ENCODE measurements at regions not wholly inside any gene's neighbourhood (a gene's known extent, or its start where the extent isn't known, plus 50 kb on each side); places are given as distances from the start of the nearest gene placed in this dataset.

- ATAC-seq (no peak), DNase-seq (no peak)
- Mint-ChIP-seq H3K4me1 (no peaks in the 10 kb centered on the region), H3K9me3 (no peaks in the 10 kb centered on the region), H3K27ac (no peak overlapping the region), H3K27me3 (no peaks in the 10 kb centered on the region), H3K4me3 (no peak overlapping the region)
Observed at GRCh38 chr2:217469203-217469810, 533.5 kb downstream of the TNS1 start.

GRCh38 chr2:217468042-217468830 lies 534.6 kb downstream of the TNS1 start:
- ATAC-seq = no peak
- Mint-ChIP-seq H3K4me1 (no peaks in the 10 kb centered on the region), H3K9me3 (no peaks in the 10 kb centered on the region), H3K27ac (no peak overlapping the region), H3K27me3 (no peaks in the 10 kb centered on the region), H3K4me3 (no peak overlapping the region)
- DNase-seq = no peak

GRCh38 chr2:217467331-217467730 lies 535.5 kb downstream of the TNS1 start:
- DNase-seq (no peak), ATAC-seq (no peak)
- no peaks in the 10 kb centered on the region for H3K9me3 Mint-ChIP-seq
- no peaks in the 10 kb centered on the region for H3K27me3 Mint-ChIP-seq
- H3K27ac Mint-ChIP-seq = no peak overlapping the region
- H3K4me1 Mint-ChIP-seq = no peaks in the 10 kb centered on the region
- no peak overlapping the region for H3K4me3 Mint-ChIP-seq

- H3K9me3 Mint-ChIP-seq = no peaks in the 10 kb centered on the region
- H3K4me1 Mint-ChIP-seq = no peaks in the 10 kb centered on the region
- H3K27ac Mint-ChIP-seq = no peak overlapping the region
- ATAC-seq = no peak
- H3K27me3 Mint-ChIP-seq = no peaks in the 10 kb centered on the region
- no peak for DNase-seq
- H3K4me3 Mint-ChIP-seq = no peak overlapping the region
Observed at GRCh38 chr2:217466805-217467204, 536.0 kb downstream of the TNS1 start.

- no peaks in the 10 kb centered on the region for H3K4me1 Mint-ChIP-seq
- no peak overlapping the region for H3K27ac Mint-ChIP-seq
- ATAC-seq (no peak), DNase-seq (no peak)
- H3K27me3 Mint-ChIP-seq = no peaks in the 10 kb centered on the region
- H3K9me3 Mint-ChIP-seq = no peaks in the 10 kb centered on the region
- H3K4me3 Mint-ChIP-seq = no peak overlapping the region
Observed at GRCh38 chr2:217466104-217466503, 536.7 kb downstream of the TNS1 start.

- no peak for DNase-seq
- ATAC-seq = no peak
- H3K4me3 Mint-ChIP-seq = no peak overlapping the region
- H3K9me3 Mint-ChIP-seq = no peaks in the 10 kb centered on the region
- H3K27ac Mint-ChIP-seq = no peak overlapping the region
- H3K4me1 Mint-ChIP-seq = no peaks in the 10 kb centered on the region
- H3K27me3 Mint-ChIP-seq = no peaks in the 10 kb centered on the region
Observed at GRCh38 chr2:217465100-217465499, 537.7 kb downstream of the TNS1 start.

- no peak for ATAC-seq
Observed at GRCh38 chr2:217463402-217464075, 539.3 kb downstream of the TNS1 start.

GRCh38 chr2:217462121-217462520 lies 540.7 kb downstream of the TNS1 start:
- DNase-seq (no peak), ATAC-seq (no peak)
- H3K9me3 Mint-ChIP-seq = peaks cover 0 to 7% of the 10 kb centered on the region in 2 donors
- H3K4me3 Mint-ChIP-seq = no peak overlapping the region
- H3K27me3 Mint-ChIP-seq = no peaks in the 10 kb centered on the region
- no peaks in the 10 kb centered on the region for H3K4me1 Mint-ChIP-seq
- no peak overlapping the region for H3K27ac Mint-ChIP-seq

More at GRCh38 chr2:217463402-217464075, 539.3 kb downstream of the TNS1 start:
- no peaks in the 10 kb centered on the region for H3K9me3 Mint-ChIP-seq
- no peak overlapping the region for H3K27ac Mint-ChIP-seq
- no peaks in the 10 kb centered on the region for H3K4me1 Mint-ChIP-seq
- H3K4me3 Mint-ChIP-seq = no peak overlapping the region
- no peaks in the 10 kb centered on the region for H3K27me3 Mint-ChIP-seq
- DNase-seq = no peak

GRCh38 chr2:217461674-217462073 lies 541.1 kb downstream of the TNS1 start:
- DNase-seq (no peak), ATAC-seq (no peak)
- H3K4me1 Mint-ChIP-seq = no peaks in the 10 kb centered on the region
- H3K27ac Mint-ChIP-seq = no peak overlapping the region
- H3K4me3 Mint-ChIP-seq = no peak overlapping the region
- peaks cover 0 to 7% of the 10 kb centered on the region in 2 donors for H3K9me3 Mint-ChIP-seq
- no peaks in the 10 kb centered on the region for H3K27me3 Mint-ChIP-seq

- DNase-seq = no peak
- ATAC-seq = no peak
- Mint-ChIP-seq H3K9me3 (peaks cover 0 to 7% of the 10 kb centered on the region in 2 donors), H3K4me3 (no peak overlapping the region), H3K27me3 (no peaks in the 10 kb centered on the region), H3K4me1 (no peaks in the 10 kb centered on the region), H3K27ac (no peak overlapping the region)
Observed at GRCh38 chr2:217459680-217460405, 543.0 kb downstream of the TNS1 start.

GRCh38 chr2:217459016-217459415 lies 543.8 kb downstream of the TNS1 start:
- no peak for ATAC-seq
- Mint-ChIP-seq H3K4me1 (no peaks in the 10 kb centered on the region), H3K27me3 (no peaks in the 10 kb centered on the region), H3K27ac (no peak overlapping the region), H3K4me3 (no peak overlapping the region), H3K9me3 (peaks cover 0 to 9% of the 10 kb centered on the region in 2 donors)
- DNase-seq = no peak

GRCh38 chr2:217456016-217456415 lies 546.8 kb downstream of the TNS1 start:
- H3K4me1 Mint-ChIP-seq = peaks cover 12% of the 10 kb centered on the region
- no peaks in the 10 kb centered on the region for H3K27me3 Mint-ChIP-seq
- H3K27ac Mint-ChIP-seq = no peak overlapping the region
- no peak overlapping the region for H3K4me3 Mint-ChIP-seq
- peaks cover 0 to 11% of the 10 kb centered on the region in 2 donors for H3K9me3 Mint-ChIP-seq
- DNase-seq (no peak), ATAC-seq (no peak)

GRCh38 chr2:217452928-217453327 lies 549.9 kb downstream of the TNS1 start:
- ATAC-seq (no peak), DNase-seq (no peak)
- peaks cover 0 to 10% of the 10 kb centered on the region in 2 donors for H3K9me3 Mint-ChIP-seq
- H3K4me1 Mint-ChIP-seq = peaks cover 12% of the 10 kb centered on the region
- H3K27me3 Mint-ChIP-seq = no peaks in the 10 kb centered on the region
- H3K27ac Mint-ChIP-seq = no peak overlapping the region
- H3K4me3 Mint-ChIP-seq = no peak overlapping the region

- Mint-ChIP-seq H3K27me3 (no peaks in the 10 kb centered on the region), H3K9me3 (peaks cover 0 to 4% of the 10 kb centered on the region in 2 donors), H3K4me1 (peaks cover 12% of the 10 kb centered on the region), H3K4me3 (no peak overlapping the region), H3K27ac (peak overlapping the region in 1 of 2 donors; percentile 44)
- DNase-seq = no peak
- ATAC-seq = no peak
Observed at GRCh38 chr2:217451666-217452065, 551.1 kb downstream of the TNS1 start.

GRCh38 chr2:217449444-217449843 lies 553.4 kb downstream of the TNS1 start:
- Mint-ChIP-seq H3K9me3 (peaks cover 0 to 4% of the 10 kb centered on the region in 2 donors), H3K27ac (no peak overlapping the region), H3K27me3 (no peaks in the 10 kb centered on the region), H3K4me3 (no peak overlapping the region), H3K4me1 (peaks cover 12% of the 10 kb centered on the region)
- ATAC-seq = no peak
- DNase-seq = no peak

Data from stimulated activated naive CD8-positive, alpha-beta T cell treated with anti-CD3 and anti-CD28 coated beads, Interleukin-15, amount 100 ng/mL, for 72 hours (primary cell).